Left ventricle myocardium inferior (tissue), 1 donor: ENCODE measurements at regions not wholly inside any gene's neighbourhood (a gene's known extent, or its start where the extent isn't known, plus 50 kb on each side); places are given as distances from the start of the nearest gene placed in this dataset.

Source experiments
- DNase-seq: peaks from one replicate; pipeline ENCODE4 v3.0.0-alpha.2; 2020
- H3K27ac ChIP-seq: fragments of 200-600 bp; replicated peaks from 2 replicates; pipeline ENCODE4 v1.8.0; 2021
- H3K27me3 ChIP-seq: fragments of 200-600 bp; 2 replicates; pipeline ENCODE4 v1.8.0; 2021; ENCODE audit warnings: low read depth
- H3K36me3 ChIP-seq: fragments of 200-600 bp; 2 replicates; pipeline ENCODE4 v1.8.0; 2021
- H3K4me1 ChIP-seq: fragments of 200-600 bp; 2 replicates; pipeline ENCODE4 v1.8.0; 2021
- H3K4me3 ChIP-seq: fragments of 200-600 bp; 2 replicates; pipeline ENCODE4 v1.8.0; 2021; ENCODE audit warnings: mild to moderate bottlenecking, moderate library complexity
- H3K9me3 ChIP-seq: fragments of 200-600 bp; replicated peaks from 2 replicates; pipeline ENCODE4 v1.8.0; 2021
- intact Hi-C: fragments of 100-400 bp; cut with micrococcal nuclease; formaldehyde crosslinking; loops from one replicate; pipeline ENCODE4 v1.11.0; 2022
- TF ChIP-seq, protein P1 (sequence below): fragments of 200-600 bp; IDR thresholded peaks from 2 replicates; pipeline ENCODE4 v1.8.0; 2021; ENCODE audit warnings: antibody characterized with exemption, mild to moderate bottlenecking, borderline replicate concordance
- donor health status: DM: no; HTN: yes; CAD: no; lungs with severe emphysema.

DNA sequence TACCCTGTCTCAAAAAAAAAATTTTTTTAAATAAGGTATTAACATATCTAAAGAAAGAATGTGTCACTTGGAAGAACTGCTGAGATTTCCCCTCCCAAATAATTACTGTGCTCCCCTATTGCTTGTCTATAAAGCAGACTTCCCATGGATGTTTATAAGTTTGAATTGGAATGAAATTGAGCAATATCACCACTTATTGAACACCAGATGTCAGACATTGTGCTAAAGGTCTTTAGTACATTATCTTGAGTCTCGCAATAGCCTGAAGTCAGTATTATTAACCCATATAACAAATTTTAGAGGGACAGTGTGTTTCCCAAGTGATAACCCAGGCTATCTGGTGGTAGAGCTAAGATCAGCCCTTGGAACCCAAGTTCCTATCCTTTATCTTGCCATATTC lies 69.0 kb upstream of the EPCAM start:
- DNase-seq, result no peak
- Histone ChIP-seq H3K27ac (no peak overlapping the region), H3K9me3 (no peaks in the 10 kb centered on the region), H3K36me3 (no peaks in the 10 kb centered on the region), H3K27me3 (no peaks in the 10 kb centered on the region), H3K4me1 (no peaks in the 10 kb centered on the region), H3K4me3 (no peak overlapping the region)
- TF ChIP-seq, protein P1, sequence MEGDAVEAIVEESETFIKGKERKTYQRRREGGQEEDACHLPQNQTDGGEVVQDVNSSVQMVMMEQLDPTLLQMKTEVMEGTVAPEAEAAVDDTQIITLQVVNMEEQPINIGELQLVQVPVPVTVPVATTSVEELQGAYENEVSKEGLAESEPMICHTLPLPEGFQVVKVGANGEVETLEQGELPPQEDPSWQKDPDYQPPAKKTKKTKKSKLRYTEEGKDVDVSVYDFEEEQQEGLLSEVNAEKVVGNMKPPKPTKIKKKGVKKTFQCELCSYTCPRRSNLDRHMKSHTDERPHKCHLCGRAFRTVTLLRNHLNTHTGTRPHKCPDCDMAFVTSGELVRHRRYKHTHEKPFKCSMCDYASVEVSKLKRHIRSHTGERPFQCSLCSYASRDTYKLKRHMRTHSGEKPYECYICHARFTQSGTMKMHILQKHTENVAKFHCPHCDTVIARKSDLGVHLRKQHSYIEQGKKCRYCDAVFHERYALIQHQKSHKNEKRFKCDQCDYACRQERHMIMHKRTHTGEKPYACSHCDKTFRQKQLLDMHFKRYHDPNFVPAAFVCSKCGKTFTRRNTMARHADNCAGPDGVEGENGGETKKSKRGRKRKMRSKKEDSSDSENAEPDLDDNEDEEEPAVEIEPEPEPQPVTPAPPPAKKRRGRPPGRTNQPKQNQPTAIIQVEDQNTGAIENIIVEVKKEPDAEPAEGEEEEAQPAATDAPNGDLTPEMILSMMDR, result no peak
- intact Hi-C loops, result no loop called here

DNA sequence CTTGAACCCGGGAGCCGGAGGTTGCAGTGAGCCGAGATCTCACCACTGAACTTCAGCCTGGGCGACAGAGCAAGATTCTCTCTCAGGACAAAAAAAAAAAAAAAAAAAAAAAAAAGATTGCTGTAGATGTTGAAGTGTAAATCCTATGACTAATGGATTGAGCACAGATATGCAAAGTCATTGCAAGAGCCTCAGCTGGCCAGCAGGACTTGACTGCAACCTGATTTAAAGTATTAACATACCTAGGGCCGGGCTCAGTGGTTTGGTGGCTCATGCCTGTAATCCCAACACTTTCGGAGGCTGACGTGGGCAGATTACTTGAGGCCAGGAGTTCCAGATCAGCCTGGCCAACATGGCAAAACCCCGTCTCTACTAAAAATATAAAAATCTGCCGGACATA lies 69.6 kb upstream of the EPCAM start:
- no peak for DNase-seq
- TF ChIP-seq, protein P1, result no peak
- Histone ChIP-seq H3K27me3 (no peaks in the 10 kb centered on the region), H3K4me1 (no peaks in the 10 kb centered on the region), H3K36me3 (no peaks in the 10 kb centered on the region), H3K4me3 (no peak overlapping the region), H3K27ac (no peak overlapping the region), H3K9me3 (no peaks in the 10 kb centered on the region)
- intact Hi-C loops, result no loop called here

DNA sequence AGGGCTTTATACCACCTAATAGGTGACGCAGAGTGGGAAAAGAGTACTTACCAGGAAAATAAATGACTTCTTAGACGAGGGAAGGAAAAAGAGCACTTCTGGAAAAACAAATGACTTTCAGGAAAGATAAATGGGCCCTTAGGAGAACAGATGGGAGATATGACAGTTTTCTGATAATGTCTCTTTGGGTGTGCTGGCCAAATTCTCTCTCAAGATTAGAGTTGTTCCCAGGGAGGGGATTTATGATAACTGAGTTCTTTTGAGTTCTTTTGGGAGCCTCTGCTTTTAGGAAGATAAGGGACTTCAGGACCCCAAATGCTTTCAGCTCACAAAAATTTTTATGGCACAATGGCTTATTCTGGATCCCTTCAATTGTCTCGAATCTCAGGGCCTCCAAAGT lies 70.3 kb upstream of the EPCAM start:
- intact Hi-C loops, result no loop called here
- H3K4me1 ChIP-seq, result no peaks in the 10 kb centered on the region
- H3K27ac ChIP-seq, result no peak overlapping the region
- H3K9me3 ChIP-seq, result no peaks in the 10 kb centered on the region
- H3K27me3 ChIP-seq, result no peaks in the 10 kb centered on the region
- no peak overlapping the region for H3K4me3 ChIP-seq
- TF ChIP-seq, protein P1, result no peak
- no peaks in the 10 kb centered on the region for H3K36me3 ChIP-seq
- no peak for DNase-seq

DNA sequence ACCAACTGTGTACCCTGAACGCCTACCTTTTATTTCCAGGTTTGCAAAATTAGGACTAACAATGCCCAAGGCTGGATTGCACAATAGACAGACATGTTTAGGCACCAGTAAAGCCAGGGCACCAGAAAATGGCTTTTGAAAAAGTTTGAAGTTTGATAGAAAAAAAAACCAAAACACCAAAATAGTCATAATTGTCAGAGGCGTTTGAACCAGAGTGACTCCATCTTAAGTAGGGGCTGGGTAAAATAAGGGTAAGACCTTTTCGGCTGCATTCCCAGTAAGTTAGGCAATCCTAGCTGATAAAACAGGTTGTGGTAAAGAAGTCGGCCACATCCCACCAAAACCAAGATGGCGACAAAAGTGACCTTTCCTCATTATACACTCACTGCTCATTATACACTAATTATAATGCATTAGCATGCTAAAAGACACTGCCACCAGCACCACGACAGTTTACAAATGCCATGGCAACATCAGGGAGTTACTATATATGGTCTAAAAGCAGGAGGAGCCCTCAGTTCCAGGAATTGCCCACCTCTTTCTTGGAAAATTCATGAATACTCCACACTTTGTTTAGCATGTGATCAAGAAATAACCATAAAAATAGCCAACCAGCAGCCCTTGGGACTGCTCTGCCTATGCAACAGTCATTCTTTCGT lies 71.2 kb upstream of the EPCAM start:
- Histone ChIP-seq H3K36me3 (no peaks in the 10 kb centered on the region), H3K4me3 (no peak overlapping the region), H3K9me3 (no peaks in the 10 kb centered on the region), H3K27me3 (no peaks in the 10 kb centered on the region), H3K27ac (no peak overlapping the region), H3K4me1 (no peaks in the 10 kb centered on the region)
- intact Hi-C loops, result no loop called here
- DNase-seq, result no peak
- TF ChIP-seq, protein P1, result no peak

DNA sequence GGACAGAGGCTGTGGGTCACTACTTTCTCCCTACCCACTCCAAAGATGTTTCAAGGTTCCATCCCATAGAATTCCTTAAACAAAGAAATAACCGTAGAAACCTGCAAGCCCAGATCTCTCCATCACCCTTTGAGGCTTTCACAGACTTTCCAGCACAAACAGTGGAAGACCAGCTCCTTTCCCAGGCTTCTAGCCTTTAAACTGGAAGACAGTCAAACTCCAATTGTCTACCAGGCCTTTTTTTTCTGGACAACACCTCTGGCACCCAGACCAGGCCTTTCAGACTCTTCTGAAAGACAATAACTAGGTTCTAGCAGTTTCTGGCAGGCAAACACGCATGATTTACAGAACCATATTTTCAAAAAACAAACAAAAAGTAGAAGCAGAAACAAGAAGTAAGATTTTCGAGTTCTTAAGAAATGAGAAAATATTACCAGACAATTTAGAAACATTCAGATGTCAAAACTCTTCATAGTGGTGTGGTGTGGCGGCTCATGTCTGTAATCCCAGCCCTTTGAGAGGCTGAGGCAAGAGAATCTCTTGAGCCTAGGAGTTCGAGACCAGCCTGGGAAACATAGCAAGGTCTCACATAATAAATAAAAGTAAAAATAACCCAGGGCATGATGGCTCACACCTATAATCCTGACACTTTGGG lies 73.0 kb upstream of the EPCAM start:
- H3K27me3 ChIP-seq, result no peaks in the 10 kb centered on the region
- no peaks in the 10 kb centered on the region for H3K9me3 ChIP-seq
- H3K4me1 ChIP-seq, result no peaks in the 10 kb centered on the region
- no peak for DNase-seq
- H3K36me3 ChIP-seq, result no peaks in the 10 kb centered on the region
- H3K4me3 ChIP-seq, result no peak overlapping the region
- TF ChIP-seq, protein P1, result no peak
- intact Hi-C loops, result no loop called here
- H3K27ac ChIP-seq, result no peak overlapping the region
